ENCODE measurements at regions not wholly inside any gene's neighbourhood (a gene's known extent, or its start where the extent isn't known, plus 50 kb on each side); places are given as distances from the start of the nearest gene placed in this dataset.
"Not testable (repeated sequence)": the region's sequence is repeated elsewhere in the genome, so short reads cannot be mapped to it uniquely, and the experiment has no call there.

DNA sequence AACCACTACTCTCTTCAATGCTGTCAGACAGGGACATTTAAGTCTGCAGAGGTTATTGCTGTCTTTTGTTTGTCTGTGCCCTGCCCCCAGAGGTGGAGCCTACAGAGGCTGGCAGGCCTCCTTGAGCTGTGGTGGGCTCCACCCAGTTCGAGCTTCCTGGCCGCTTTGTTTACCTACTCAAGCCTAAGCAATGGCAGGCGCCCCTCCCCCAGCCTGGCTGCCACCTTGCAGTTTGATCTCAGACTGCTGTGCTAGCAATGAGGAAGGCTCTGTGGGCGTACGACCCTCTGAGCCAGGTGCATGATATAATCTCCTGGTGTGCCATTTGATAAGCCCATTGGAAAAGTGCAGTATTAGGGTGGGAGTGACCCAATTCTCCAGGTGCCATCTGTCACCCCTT is 628.7 kb downstream of the GABRG2 start:
- not testable (repeated sequence) for TF ChIP-seq CTCF (IDR thresholded peaks at IDR 0.05; ENCODE audit: low read depth, low read length); POLR2A (IDR thresholded peaks at IDR 0.05; ENCODE audit: extremely low read depth, insufficient read length); MYC (IDR thresholded peaks at IDR 0.05; ENCODE audit: low read depth, low read length); MAX (IDR thresholded peaks at IDR 0.05; ENCODE audit: low read depth, low read length)

Data from NB4 (cell line).